ENCODE measurements at regions not wholly inside any gene's neighbourhood (a gene's known extent, or its start where the extent isn't known, plus 50 kb on each side); places are given as distances from the start of the nearest gene placed in this dataset.

DNA sequence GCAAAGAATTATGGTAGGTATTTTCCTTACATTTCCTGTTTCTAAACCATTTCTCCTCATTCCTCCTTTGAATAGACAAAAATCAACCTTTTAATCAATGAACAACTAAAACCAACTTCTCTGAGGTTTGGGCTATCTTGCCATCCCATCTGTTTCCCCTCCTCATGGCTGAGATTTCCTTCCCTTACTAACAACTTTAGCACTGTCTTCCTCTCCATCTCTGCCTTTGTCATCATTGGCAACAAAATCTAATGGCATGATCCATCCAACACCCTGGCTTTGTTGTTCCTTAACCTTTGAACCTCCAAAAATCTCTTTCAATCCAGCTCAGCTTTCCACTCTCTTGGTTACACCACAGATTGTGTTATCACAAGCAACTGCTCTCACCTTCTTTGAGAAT, 95.3 kb upstream of the FAM136A start:
- intact Hi-C loops (cut with DNase I): no loop called here
- DNase-seq (no peak), ATAC-seq (no peak)
- H3K4me3 ChIP-seq: no peak overlapping the region
- H3K27me3 ChIP-seq: no peaks in the 10 kb centered on the region
- no peaks in the 10 kb centered on the region for H3K4me1 ChIP-seq
- no peak overlapping the region for H3K27ac ChIP-seq
- no peaks in the 10 kb centered on the region for H3K36me3 ChIP-seq (replicated peaks in 1 of 2; ENCODE audit: insufficient read depth in 1 of 2, low read depth in 2 of 2)
- TF ChIP-seq POLR2A (IDR thresholded peaks at IDR 0.05): no peak
- TF ChIP-seq, protein P1, sequence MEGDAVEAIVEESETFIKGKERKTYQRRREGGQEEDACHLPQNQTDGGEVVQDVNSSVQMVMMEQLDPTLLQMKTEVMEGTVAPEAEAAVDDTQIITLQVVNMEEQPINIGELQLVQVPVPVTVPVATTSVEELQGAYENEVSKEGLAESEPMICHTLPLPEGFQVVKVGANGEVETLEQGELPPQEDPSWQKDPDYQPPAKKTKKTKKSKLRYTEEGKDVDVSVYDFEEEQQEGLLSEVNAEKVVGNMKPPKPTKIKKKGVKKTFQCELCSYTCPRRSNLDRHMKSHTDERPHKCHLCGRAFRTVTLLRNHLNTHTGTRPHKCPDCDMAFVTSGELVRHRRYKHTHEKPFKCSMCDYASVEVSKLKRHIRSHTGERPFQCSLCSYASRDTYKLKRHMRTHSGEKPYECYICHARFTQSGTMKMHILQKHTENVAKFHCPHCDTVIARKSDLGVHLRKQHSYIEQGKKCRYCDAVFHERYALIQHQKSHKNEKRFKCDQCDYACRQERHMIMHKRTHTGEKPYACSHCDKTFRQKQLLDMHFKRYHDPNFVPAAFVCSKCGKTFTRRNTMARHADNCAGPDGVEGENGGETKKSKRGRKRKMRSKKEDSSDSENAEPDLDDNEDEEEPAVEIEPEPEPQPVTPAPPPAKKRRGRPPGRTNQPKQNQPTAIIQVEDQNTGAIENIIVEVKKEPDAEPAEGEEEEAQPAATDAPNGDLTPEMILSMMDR (IDR thresholded peaks at IDR 0.05): no peak
- no peaks in the 10 kb centered on the region for H3K9me3 ChIP-seq

- intact Hi-C loops (cut with DNase I): no loop called here
These were observed 94.7 kb upstream of the FAM136A start for GRCh38 chr2:70396612-70397011.

GRCh38 chr2:70393881-70394280, 92.0 kb upstream of the FAM136A start:
- no peak overlapping the region for H3K27ac ChIP-seq
- no peak overlapping the region for H3K4me3 ChIP-seq
- H3K4me1 ChIP-seq: no peaks in the 10 kb centered on the region
- no peaks in the 10 kb centered on the region for H3K9me3 ChIP-seq
- no peaks in the 10 kb centered on the region for H3K27me3 ChIP-seq
- intact Hi-C loops (cut with DNase I): no loop called here
- H3K36me3 ChIP-seq (replicated peaks in 1 of 2; ENCODE audit: insufficient read depth in 1 of 2, low read depth in 2 of 2): no peaks in the 10 kb centered on the region
- ATAC-seq (no peak), DNase-seq (no peak)
- WGBS, 2 donors: 71 to 75% methylated on average over 3 of the region's 3 CpGs
- TF ChIP-seq, protein P1 (IDR thresholded peaks at IDR 0.05): no peak

More at GRCh38 chr2:70396612-70397011, 94.7 kb upstream of the FAM136A start:
- DNase-seq: no peak
- 61 to 62% methylated on average over 4 to 5 of the region's 5 CpGs for WGBS, 2 donors
- no peaks in the 10 kb centered on the region for H3K36me3 ChIP-seq (replicated peaks in 1 of 2; ENCODE audit: insufficient read depth in 1 of 2, low read depth in 2 of 2)
- H3K9me3 ChIP-seq: no peaks in the 10 kb centered on the region
- TF ChIP-seq, protein P1 (IDR thresholded peaks at IDR 0.05): no peak
- no peak for TF ChIP-seq POLR2A (IDR thresholded peaks at IDR 0.05)
- no peak overlapping the region for H3K4me3 ChIP-seq
- no peak overlapping the region for H3K27ac ChIP-seq
- ATAC-seq: no peak
- no peaks in the 10 kb centered on the region for H3K4me1 ChIP-seq
- no peaks in the 10 kb centered on the region for H3K27me3 ChIP-seq

GRCh38 chr2:70391988-70392387, 90.1 kb upstream of the FAM136A start:
- intact Hi-C loops (cut with DNase I): no loop called here
- no peak overlapping the region for H3K27ac ChIP-seq
- no peaks in the 10 kb centered on the region for H3K36me3 ChIP-seq (replicated peaks in 1 of 2; ENCODE audit: insufficient read depth in 1 of 2, low read depth in 2 of 2)
- no peaks in the 10 kb centered on the region for H3K9me3 ChIP-seq
- ATAC-seq (no peak), DNase-seq (no peak)
- TF ChIP-seq, protein P1 (IDR thresholded peaks at IDR 0.05): no peak
- TF ChIP-seq POLR2A (IDR thresholded peaks at IDR 0.05): no peak
- 86 to 100% methylated on average over 1 of the region's 1 CpG for WGBS, 2 donors
- no peaks in the 10 kb centered on the region for H3K4me1 ChIP-seq
- no peaks in the 10 kb centered on the region for H3K27me3 ChIP-seq
- H3K4me3 ChIP-seq: no peak overlapping the region

DNA sequence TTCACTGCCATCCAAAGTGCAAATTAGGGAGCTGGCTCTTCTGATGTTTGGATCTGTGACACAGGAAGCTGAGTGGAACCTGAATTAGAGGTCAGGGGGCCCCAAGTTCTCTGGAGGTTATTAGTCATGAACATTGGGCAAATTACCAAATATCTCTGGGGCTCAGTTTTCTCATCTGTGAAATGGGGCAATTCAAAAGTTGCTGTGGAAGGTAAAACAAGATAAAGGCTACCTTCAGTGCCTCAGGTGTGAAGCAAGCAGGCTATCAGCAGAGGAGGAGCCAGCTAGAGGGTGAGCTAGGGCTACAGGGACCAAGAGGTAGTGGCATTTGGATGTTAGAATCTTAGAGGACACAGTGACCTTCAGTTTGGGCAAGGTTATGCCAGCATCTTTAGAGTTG, 89.4 kb upstream of the FAM136A start:
- Histone ChIP-seq H3K4me1 (no peaks in the 10 kb centered on the region), H3K27ac (no peak overlapping the region), H3K36me3 (replicated peaks in 1 of 2; ENCODE audit: insufficient read depth in 1 of 2, low read depth in 2 of 2) (no peaks in the 10 kb centered on the region), H3K27me3 (no peaks in the 10 kb centered on the region), H3K4me3 (no peak overlapping the region), H3K9me3 (no peaks in the 10 kb centered on the region)
- TF ChIP-seq, protein P1 (IDR thresholded peaks at IDR 0.05): no peak
- TF ChIP-seq POLR2A (IDR thresholded peaks at IDR 0.05): no peak
- intact Hi-C loops (cut with DNase I): no loop called here
- ATAC-seq (no peak), DNase-seq (no peak)

Measured in body of pancreas (tissue), 4 donors.